Ovary (tissue), 7 donors: ENCODE measurements at regions not wholly inside any gene's neighbourhood (a gene's known extent, or its start where the extent isn't known, plus 50 kb on each side); places are given as distances from the start of the nearest gene placed in this dataset.

Source experiments
- DNase-seq, 5 donors: peaks; one replicate each; pipeline ENCODE4 v3.0.0-alpha.2; 2019 to 2020
- H3K27ac ChIP-seq, 2 donors: fragments of 200-600 bp; one replicate each; pipeline versions ENCODE4 v1.5.1 to v1.8.0; 2019 to 2022
- H3K27me3 ChIP-seq: fragments of 200-600 bp; one replicate; pipeline ENCODE4 v1.8.0; 2022
- H3K36me3 ChIP-seq: fragments of 200-600 bp; sonication (generic); one replicate; pipeline ENCODE4 v1.5.1; 2019
- H3K4me1 ChIP-seq: one replicate; pipeline ENCODE4 v1.8.1; 2013; ENCODE audit warnings: mild to moderate bottlenecking, moderate library complexity; ENCODE audit not compliant: insufficient read depth
- H3K4me3 ChIP-seq: fragments of 200-600 bp; sonication (generic); one replicate; pipeline ENCODE4 v1.5.1; 2017
- H3K9me3 ChIP-seq, 2 donors: fragments of 200-600 bp in 1 of 2; sonication (generic) in 1 of 2; one replicate each; pipeline versions ENCODE4 v1.5.1 to v1.8.1; 2013 to 2019; ENCODE audit warnings: mild to moderate bottlenecking in 1 of 2, moderate library complexity in 1 of 2
- EP300 ChIP-seq: sonication (generic); formaldehyde crosslinking; IDR thresholded peaks from one replicate; pipeline ENCODE4 v1.6.1; 2017; ENCODE audit warnings: antibody characterized with exemption
- POLR2A ChIP-seq: fragments of 450-650 bp; IDR thresholded peaks from one replicate; pipeline ENCODE4 v1.6.1; 2017; ENCODE audit warnings: antibody characterized with exemption, mild to moderate bottlenecking, moderate library complexity
- WGBS, 3 donors: extraction: QIAGEN DNeasy Blood & Tissue Kit in 1 of 3; methylation state at CpG; one replicate each; pipeline versions ENCODE4 v1.1.5 to v1.1.7; 2013 to 2017; 5-methylcytosine and 5-hydroxymethylcytosine counted together
- intact Hi-C, 4 donors: fragments of 100-400 bp; cut with DNase I; formaldehyde crosslinking; loops; one replicate each; pipeline versions ENCODE4 v1.11.0 to v1.15.1; 2022 to 2023
- TF ChIP-seq, protein P1 (sequence below), 3 donors: fragments of 450-650 bp in 2 of 3; fragments of 200-600 bp in 1 of 3; IDR thresholded peaks; one replicate each; pipeline versions ENCODE4 v1.5.1 to v1.8.0; 2016 to 2022; ENCODE audit warnings: antibody characterized with exemption in 3 of 3, mild to moderate bottlenecking in 1 of 3
- donor health status: DM: no; HTN: no; CAD: no; lungs with moderate emphysema.
- donor health status: DM: no; HTN: no; CAD: no.
- donor health status: Bipolar disorder and iron deficiency.
- donor health status: DM: no; HTN: no; CAD: no.
- donor health status: DM: yes; HTN: yes; CAD: no.

- intact Hi-C loops: no loop called here
- WGBS, 3 donors: 69 to 79% (median 79%) methylated on average over 2 of the region's 2 CpGs
- Histone ChIP-seq H3K9me3 (no peaks in the 10 kb centered on the region), H3K4me3 (no peak overlapping the region), H3K27me3 (no peaks in the 10 kb centered on the region), H3K36me3 (no peaks in the 10 kb centered on the region), H3K27ac (no peak overlapping the region), H3K4me1 (no peaks in the 10 kb centered on the region)
- TF ChIP-seq, protein P1, sequence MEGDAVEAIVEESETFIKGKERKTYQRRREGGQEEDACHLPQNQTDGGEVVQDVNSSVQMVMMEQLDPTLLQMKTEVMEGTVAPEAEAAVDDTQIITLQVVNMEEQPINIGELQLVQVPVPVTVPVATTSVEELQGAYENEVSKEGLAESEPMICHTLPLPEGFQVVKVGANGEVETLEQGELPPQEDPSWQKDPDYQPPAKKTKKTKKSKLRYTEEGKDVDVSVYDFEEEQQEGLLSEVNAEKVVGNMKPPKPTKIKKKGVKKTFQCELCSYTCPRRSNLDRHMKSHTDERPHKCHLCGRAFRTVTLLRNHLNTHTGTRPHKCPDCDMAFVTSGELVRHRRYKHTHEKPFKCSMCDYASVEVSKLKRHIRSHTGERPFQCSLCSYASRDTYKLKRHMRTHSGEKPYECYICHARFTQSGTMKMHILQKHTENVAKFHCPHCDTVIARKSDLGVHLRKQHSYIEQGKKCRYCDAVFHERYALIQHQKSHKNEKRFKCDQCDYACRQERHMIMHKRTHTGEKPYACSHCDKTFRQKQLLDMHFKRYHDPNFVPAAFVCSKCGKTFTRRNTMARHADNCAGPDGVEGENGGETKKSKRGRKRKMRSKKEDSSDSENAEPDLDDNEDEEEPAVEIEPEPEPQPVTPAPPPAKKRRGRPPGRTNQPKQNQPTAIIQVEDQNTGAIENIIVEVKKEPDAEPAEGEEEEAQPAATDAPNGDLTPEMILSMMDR (IDR thresholded peaks at IDR 0.05): no peak
- TF ChIP-seq EP300: no peak
- DNase-seq: no peak
These were observed 154.9 kb upstream of the PWP1 start for GRCh38 chr12:107530701-107531100.

- intact Hi-C loops: no loop called here
- H3K9me3 ChIP-seq: no peaks in the 10 kb centered on the region
- DNase-seq: no peak
- H3K36me3 ChIP-seq: no peaks in the 10 kb centered on the region
- no peak for TF ChIP-seq EP300
- TF ChIP-seq, protein P1 (IDR thresholded peaks at IDR 0.05): no peak
- TF ChIP-seq POLR2A: no peak
- H3K27ac ChIP-seq: no peak overlapping the region
- no peaks in the 10 kb centered on the region for H3K27me3 ChIP-seq
- H3K4me3 ChIP-seq: no peak overlapping the region
- H3K4me1 ChIP-seq: no peaks in the 10 kb centered on the region
These were observed 152.4 kb upstream of the PWP1 start for GRCh38 chr12:107533218-107533617.

DNA sequence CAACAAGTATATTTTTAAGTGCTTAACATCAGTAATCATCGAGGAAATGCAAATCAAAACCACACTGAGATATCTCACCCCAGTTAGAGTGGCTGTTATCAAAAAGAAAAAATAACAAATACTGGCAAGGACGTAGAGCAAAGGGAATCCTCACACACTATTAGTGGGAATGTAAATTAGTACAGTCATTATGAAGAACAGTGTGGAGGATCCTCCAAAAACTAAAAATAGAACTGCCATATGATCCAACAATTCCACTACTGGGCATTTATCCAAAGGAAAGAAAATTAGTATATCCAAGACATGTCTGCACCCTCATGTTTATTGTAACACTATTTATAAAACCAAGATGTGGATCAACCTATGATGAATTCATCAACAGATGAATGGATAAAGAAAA lies 149.0 kb upstream of the PWP1 start:
- Histone ChIP-seq H3K4me3 (no peak overlapping the region), H3K36me3 (no peaks in the 10 kb centered on the region), H3K27ac (no peak overlapping the region), H3K4me1 (no peaks in the 10 kb centered on the region), H3K9me3 (no peaks in the 10 kb centered on the region), H3K27me3 (no peaks in the 10 kb centered on the region)
- intact Hi-C loops: no loop called here
- no peak for TF ChIP-seq POLR2A
- TF ChIP-seq, protein P1 (IDR thresholded peaks at IDR 0.05): no peak
- no peak for TF ChIP-seq EP300
- 2 to 9% (median 2%) methylated on average over 2 of the region's 2 CpGs for WGBS, 3 donors
- no peak for DNase-seq

- Histone ChIP-seq H3K27me3 (no peaks in the 10 kb centered on the region), H3K36me3 (no peaks in the 10 kb centered on the region), H3K27ac (no peak overlapping the region), H3K4me3 (no peak overlapping the region), H3K9me3 (no peaks in the 10 kb centered on the region), H3K4me1 (no peaks in the 10 kb centered on the region)
- no peak for DNase-seq
- TF ChIP-seq, protein P1 (IDR thresholded peaks at IDR 0.05): no peak
- no peak for TF ChIP-seq EP300
- TF ChIP-seq POLR2A: no peak
- 69 to 82% (median 74%) methylated on average over 5 of the region's 5 CpGs for WGBS, 3 donors
- intact Hi-C loops: no loop called here
These were observed 148.0 kb upstream of the PWP1 start for GRCh38 chr12:107537464-107538119.
